HepG2 (cell line): ENCODE measurements at regions not wholly inside any gene's neighbourhood (a gene's known extent, or its start where the extent isn't known, plus 50 kb on each side); places are given as distances from the start of the nearest gene placed in this dataset.

ENCODE experiments used
- CBX2 ChIP-seq, 2 experiments: fragments of 200-600 bp in 1 of 2; sonication (generic); formaldehyde crosslinking in 1 of 2; IDR thresholded peaks; 2 replicates each; pipeline versions ENCODE4 v1.7.0 to v1.8.1; 2018 to 2022; ENCODE audit warnings: low read depth in 2 of 2, low read length in 1 of 2, mild to moderate bottlenecking in 1 of 2, missing genetic modification reagents in 1 of 2
- EHMT2 ChIP-seq: fragments of 200-600 bp; sonication (generic); IDR thresholded peaks from 2 replicates; pipeline ENCODE4 v1.7.0; 2017; ENCODE audit warnings: antibody characterized with exemption, low read depth, low read length, borderline replicate concordance
- EZH2 ChIP-seq: conservative IDR thresholded peaks from 2 replicates; pipeline ENCODE4 v1.6.1; 2012; ENCODE audit warnings: mild to moderate bottlenecking, low read depth, low read length, moderate library complexity
- HIC2 ChIP-seq: sonication (generic); formaldehyde crosslinking; IDR thresholded peaks from 2 replicates; pipeline ENCODE4 v1.9.0; 2022; ENCODE audit warnings: low read depth, missing genetic modification reagents
- HNF1A ChIP-seq, 2 experiments: sonication (generic) in 1 of 2; formaldehyde crosslinking in 1 of 2; IDR thresholded peaks; 2 replicates each; pipeline versions ENCODE4 v1.4.0 to v1.6.1; 2016 to 2020; ENCODE audit warnings: borderline replicate concordance in 1 of 2, low read depth in 1 of 2, mild to moderate bottlenecking in 1 of 2, missing genetic modification reagents in 1 of 2
- ISX ChIP-seq: sonication (generic); formaldehyde crosslinking; conservative IDR thresholded peaks from 2 replicates; pipeline ENCODE4 v1.5.0; 2020; ENCODE audit warnings: missing genetic modification reagents
- PAXIP1 ChIP-seq: sonication (generic); formaldehyde crosslinking; conservative IDR thresholded peaks from 2 replicates; pipeline ENCODE4 v1.4.0; 2020; ENCODE audit warnings: mild to moderate bottlenecking, missing genetic modification reagents, moderate library complexity
- SALL2 ChIP-seq: sonication (generic); formaldehyde crosslinking; IDR thresholded peaks from 2 replicates; pipeline ENCODE4 v1.8.1; 2023; ENCODE audit warnings: mild to moderate bottlenecking, missing genetic modification reagents, inconsistent platforms
- SMAD3 ChIP-seq: sonication (generic); formaldehyde crosslinking; IDR thresholded peaks from 2 replicates; pipeline ENCODE4 v1.4.0; 2020; ENCODE audit warnings: missing genetic modification reagents
- SOX6 ChIP-seq, 2 experiments: fragments of 450-650 bp in 1 of 2; sonication (generic) in 1 of 2; formaldehyde crosslinking in 1 of 2; IDR thresholded peaks; 2 replicates each; pipeline versions ENCODE4 v1.4.0 to v1.6.1; 2017 to 2020; ENCODE audit warnings: antibody characterized with exemption in 1 of 2, mild to moderate bottlenecking in 1 of 2, missing genetic modification reagents in 1 of 2
- TAF1 ChIP-seq: sonication (generic); formaldehyde crosslinking; IDR thresholded peaks from 2 replicates; pipeline ENCODE4 v1.4.0; 2020; ENCODE audit warnings: missing genetic modification reagents
- UBTF ChIP-seq: sonication (generic); formaldehyde crosslinking; IDR thresholded peaks from 2 replicates; pipeline ENCODE4 v1.4.0; 2020; ENCODE audit warnings: mild to moderate bottlenecking, missing genetic modification reagents
- ZFP37 ChIP-seq: sonication (generic); formaldehyde crosslinking; IDR thresholded peaks from 2 replicates; pipeline ENCODE4 v1.4.0; 2020; ENCODE audit warnings: missing genetic modification reagents, borderline replicate concordance
- ZMYM2 ChIP-seq: sonication (generic); formaldehyde crosslinking; IDR thresholded peaks from 2 replicates; pipeline ENCODE4 v1.8.0; 2022; ENCODE audit warnings: mild to moderate bottlenecking, missing genetic modification reagents
- ZNF441 ChIP-seq: sonication (generic); formaldehyde crosslinking; IDR thresholded peaks from 2 replicates; pipeline ENCODE4 v1.7.0; 2021; ENCODE audit warnings: missing genetic modification reagents, borderline replicate concordance
- ZNF883 ChIP-seq: sonication (generic); formaldehyde crosslinking; IDR thresholded peaks from 2 replicates; pipeline ENCODE4 v1.5.1; 2020; ENCODE audit warnings: mild to moderate bottlenecking, missing genetic modification reagents; ENCODE audit errors: not compliant biosample characterization

- no peak for TF ChIP-seq HNF1A (IDR thresholded peaks at IDR 0.05; ENCODE audit: low read depth)
- TF ChIP-seq HNF1A (CRISPR knock-in tag; IDR thresholded peaks at IDR 0.05; ENCODE audit: borderline replicate concordance): no peak
- no peak for TF ChIP-seq EZH2
- TF ChIP-seq UBTF (CRISPR knock-in tag): 0 out of 2 replicates have a peak, but pooled peaks have one; percentile 13
- TF ChIP-seq TAF1 (CRISPR knock-in tag): no peak
- no peak for TF ChIP-seq SALL2 (CRISPR knock-in tag)
- TF ChIP-seq ISX (CRISPR knock-in tag): no peak
- no peak for TF ChIP-seq HIC2 (CRISPR knock-in tag)
- no peak for TF ChIP-seq ZNF883 (CRISPR knock-in tag)
- TF ChIP-seq PAXIP1 (CRISPR knock-in tag): no peak
- TF ChIP-seq ZNF441 (CRISPR knock-in tag): no peak
- peak; percentile 31; the same call in 1 of the 2 replicates for TF ChIP-seq ZMYM2 (CRISPR knock-in tag)
- peak; percentile 65 for TF ChIP-seq EHMT2
- no peak for TF ChIP-seq ZFP37 (CRISPR knock-in tag)
- TF ChIP-seq SMAD3 (CRISPR knock-in tag): 0 out of 2 replicates have a peak, but pooled peaks have one; percentile 42
- TF ChIP-seq SOX6 (IDR thresholded peaks at IDR 0.05): no peak
- TF ChIP-seq SOX6 (CRISPR knock-in tag; IDR thresholded peaks at IDR 0.05): no peak; the same call in none of the 2 replicates
- no peak for TF ChIP-seq CBX2 (IDR thresholded peaks at IDR 0.05; ENCODE audit: low read depth, low read length)
- no peak for TF ChIP-seq CBX2 (CRISPR knock-in tag; IDR thresholded peaks at IDR 0.05; ENCODE audit: low read depth)
These were observed 72.5 kb upstream of the CYP1B1 start (continued) for GRCh38 chr2:38148501-38148900.
